OCI-LY1 (cell line): ENCODE measurements at regions not wholly inside any gene's neighbourhood (a gene's known extent, or its start where the extent isn't known, plus 50 kb on each side); places are given as distances from the start of the nearest gene placed in this dataset.

Source experiments
- H2AFZ ChIP-seq: fragments of 200-600 bp; sonication (generic), shearing (Covaris generic); 2 replicates; pipeline ENCODE4 v1.6.0; 2014; ENCODE audit warnings: antibody characterized with exemption, mild to moderate bottlenecking, low read length
- H3F3A ChIP-seq: fragments of 200-600 bp; sonication (generic), shearing (Covaris generic); 2 replicates; pipeline ENCODE4 v1.6.0; 2014; ENCODE audit warnings: mild to moderate bottlenecking, antibody characterized with exemption, low read length, moderate library complexity; ENCODE audit not compliant: insufficient read depth
- H3K27ac ChIP-seq: fragments of 200-600 bp; sonication (generic); 2 replicates; pipeline ENCODE4 v1.5.1; 2014; ENCODE audit warnings: low read length, mixed run types, mild to moderate bottlenecking, low read depth; ENCODE audit not compliant: poor library complexity, severe bottlenecking
- H3K27me3 ChIP-seq: fragments of 200-600 bp; sonication (generic); 2 replicates; pipeline ENCODE4 v1.6.0; 2014; ENCODE audit warnings: antibody characterized with exemption, mild to moderate bottlenecking, low read length, moderate library complexity; ENCODE audit not compliant: insufficient read depth
- H3K36me3 ChIP-seq: fragments of 200-600 bp; sonication (generic); 2 replicates; pipeline ENCODE4 v1.6.1; 2014; ENCODE audit warnings: mild to moderate bottlenecking, antibody characterized with exemption, low read length, moderate library complexity, mixed read lengths; ENCODE audit not compliant: insufficient read depth
- H3K4me1 ChIP-seq: fragments of 200-600 bp; sonication (generic); 2 replicates; pipeline ENCODE4 v1.5.1; 2014; ENCODE audit warnings: mild to moderate bottlenecking, low read length, moderate library complexity; ENCODE audit not compliant: insufficient read depth, severe bottlenecking
- H3K4me2 ChIP-seq: fragments of 200-600 bp; sonication (generic), shearing (Covaris generic); 2 replicates; pipeline ENCODE4 v1.6.1; 2014; ENCODE audit warnings: low read length
- H3K4me3 ChIP-seq: fragments of 200-600 bp; sonication (generic); 2 replicates; pipeline ENCODE4 v1.5.1; 2014; ENCODE audit warnings: low read length, low read depth, mild to moderate bottlenecking, mixed read lengths; ENCODE audit not compliant: poor library complexity, severe bottlenecking
- H3K79me2 ChIP-seq: fragments of 200-600 bp; shearing (Covaris generic); 2 replicates; pipeline ENCODE4 v1.6.1; 2016; ENCODE audit warnings: mixed run types, low read length, mixed read lengths; ENCODE audit not compliant: insufficient read depth
- H3K9ac ChIP-seq: fragments of 200-600 bp; sonication (generic), shearing (Covaris generic); 2 replicates; pipeline ENCODE4 v1.6.1; 2014; ENCODE audit warnings: mild to moderate bottlenecking, low read length, mixed read lengths
- H3K9me2 ChIP-seq: fragments of 200-600 bp; sonication (generic), shearing (Covaris generic); 2 replicates; pipeline ENCODE4 v1.6.1; 2014; ENCODE audit warnings: low read depth, mild to moderate bottlenecking, low read length, mixed read lengths
- H3K9me3 ChIP-seq: fragments of 200-600 bp; shearing (Covaris generic); 2 replicates; pipeline ENCODE4 v1.6.1; 2014; ENCODE audit warnings: low read length, mixed read lengths
- H4K20me1 ChIP-seq: fragments of 200-600 bp; sonication (generic), shearing (Covaris generic); 2 replicates; pipeline ENCODE4 v1.6.0; 2016; ENCODE audit warnings: mild to moderate bottlenecking, low read length; ENCODE audit not compliant: insufficient read depth
- CTCF ChIP-seq: fragments of 200-600 bp; sonication (generic), shearing (Covaris generic); IDR thresholded peaks from 2 replicates; pipeline ENCODE4 v1.5.1; 2017; ENCODE audit warnings: mild to moderate bottlenecking, antibody characterized with exemption, low read length, moderate library complexity, mixed read lengths
- EZH2 ChIP-seq: fragments of 200-600 bp; sonication (generic), shearing (Covaris generic); IDR thresholded peaks from 2 replicates; pipeline ENCODE4 v1.8.0; 2017; ENCODE audit warnings: borderline replicate concordance, mixed run types, mild to moderate bottlenecking, antibody characterized with exemption, low read length, moderate library complexity, mixed read lengths

GRCh38 chr3:105032541-105032940, 334.2 kb upstream of the ALCAM start:
- Histone ChIP-seq H3K79me2 (no peaks in the 10 kb centered on the region), H4K20me1 (no peaks in the 10 kb centered on the region), H3K9ac (no peak overlapping the region), H3K36me3 (no peaks in the 10 kb centered on the region), H3K4me3 (no peak overlapping the region), H3K27ac (no peak overlapping the region), H2AFZ (no peak overlapping the region), H3K9me3 (no peaks in the 10 kb centered on the region), H3K4me2 (no peak overlapping the region), H3K9me2 (no peaks in the 10 kb centered on the region), H3F3A (no peaks in the 10 kb centered on the region), H3K27me3 (no peaks in the 10 kb centered on the region), H3K4me1 (no peaks in the 10 kb centered on the region)
- no peak for TF ChIP-seq CTCF
- TF ChIP-seq EZH2, result no peak

- no peak for TF ChIP-seq EZH2
- no peak for TF ChIP-seq CTCF
- Histone ChIP-seq H3K4me3 (no peak overlapping the region), H3K27me3 (no peaks in the 10 kb centered on the region), H4K20me1 (no peaks in the 10 kb centered on the region), H3K9me2 (no peaks in the 10 kb centered on the region), H3F3A (no peaks in the 10 kb centered on the region), H3K4me1 (no peaks in the 10 kb centered on the region), H3K36me3 (no peaks in the 10 kb centered on the region), H3K9me3 (no peaks in the 10 kb centered on the region), H3K27ac (no peak overlapping the region), H3K4me2 (no peak overlapping the region), H3K9ac (no peak overlapping the region), H2AFZ (peak overlapping the region; percentile 55; the same call in 1 of the 2 replicates), H3K79me2 (no peaks in the 10 kb centered on the region)
Observed at GRCh38 chr3:105033081-105033480, 333.6 kb upstream of the ALCAM start.

GRCh38 chr3:105039004-105039403, 327.7 kb upstream of the ALCAM start:
- no peak overlapping the region for H3K27ac ChIP-seq
- H4K20me1 ChIP-seq, result no peaks in the 10 kb centered on the region
- H3K9ac ChIP-seq, result no peak overlapping the region
- H3K9me3 ChIP-seq, result no peaks in the 10 kb centered on the region
- H3K36me3 ChIP-seq, result no peaks in the 10 kb centered on the region
- H3K27me3 ChIP-seq, result no peaks in the 10 kb centered on the region
- no peak for TF ChIP-seq EZH2
- TF ChIP-seq CTCF, result no peak
- no peaks in the 10 kb centered on the region for H3K4me1 ChIP-seq
- H3K79me2 ChIP-seq, result no peaks in the 10 kb centered on the region
- no peak overlapping the region for H3K4me2 ChIP-seq
- H2AFZ ChIP-seq, result no peak overlapping the region
- no peak overlapping the region for H3K4me3 ChIP-seq
- H3F3A ChIP-seq, result no peaks in the 10 kb centered on the region
- no peaks in the 10 kb centered on the region for H3K9me2 ChIP-seq
